Thoracic aorta (tissue), 2 donors: ENCODE measurements at regions not wholly inside any gene's neighbourhood (a gene's known extent, or its start where the extent isn't known, plus 50 kb on each side); places are given as distances from the start of the nearest gene placed in this dataset.
"Not testable (repeated sequence)": the region's sequence is repeated elsewhere in the genome, so short reads cannot be mapped to it uniquely, and the experiment has no call there.

Source experiments
- ATAC-seq: fragments of 150-250 bp; one replicate; pipeline ENCODE4 v1.8.0; 2017; ENCODE audit warnings: low read depth; ENCODE audit not compliant: insufficient number of reproducible peaks, low FRiP score
- DNase-seq: peaks from one replicate; pipeline ENCODE4 v3.0.0-alpha.2; 2020; ENCODE audit warnings: low spot score
- H3K27ac ChIP-seq, 2 donors: fragments of 200-600 bp; sonication (generic); 1 replicate in 1 of 2; 2 replicates in 1 of 2; pipeline ENCODE4 v1.5.1; 2016; ENCODE audit warnings: mild to moderate bottlenecking in 2 of 2, moderate library complexity in 2 of 2
- H3K27me3 ChIP-seq: fragments of 200-600 bp; sonication (generic); replicated peaks from 2 replicates; pipeline ENCODE4 v1.6.0; 2016; ENCODE audit warnings: mild to moderate bottlenecking; ENCODE audit not compliant: insufficient read depth
- H3K36me3 ChIP-seq: fragments of 200-600 bp; sonication (generic); one replicate; pipeline ENCODE4 v1.5.1; 2016
- H3K4me1 ChIP-seq, 2 donors: fragments of 200-600 bp; sonication (generic); 1 replicate in 1 of 2; 2 replicates in 1 of 2; pipeline versions ENCODE4 v1.5.1 to v1.6.0; 2016; ENCODE audit warnings: low read depth in 2 of 2, mild to moderate bottlenecking in 1 of 2; ENCODE audit not compliant: control insufficient read depth in 1 of 2
- H3K4me3 ChIP-seq: fragments of 200-600 bp; sonication (generic); 2 replicates; pipeline ENCODE4 v1.5.1; 2016; ENCODE audit warnings: mild to moderate bottlenecking
- H3K9me3 ChIP-seq: fragments of 200-600 bp; sonication (generic); 2 replicates; pipeline ENCODE4 v1.5.1; 2016
- CTCF ChIP-seq: fragments of 200-600 bp; sonication (generic); IDR thresholded peaks from one replicate; pipeline ENCODE4 v1.5.1; 2019; ENCODE audit warnings: antibody characterized with exemption

GRCh38 chr2:82013641-82014040 lies 1709.1 kb upstream of the LRRTM1 start:
- H3K27ac ChIP-seq: no peak overlapping the region

GRCh38 chr2:82007071-82007664 lies 1702.6 kb upstream of the LRRTM1 start:
- H3K4me1 ChIP-seq: no peaks in the 10 kb centered on the region
- H3K36me3 ChIP-seq: no peaks in the 10 kb centered on the region
- H3K9me3 ChIP-seq: no peaks in the 10 kb centered on the region
- DNase-seq (no peak), ATAC-seq (no peak)
- no peak overlapping the region for H3K4me3 ChIP-seq
- no peaks in the 10 kb centered on the region for H3K27me3 ChIP-seq
- H3K27ac ChIP-seq: no peak overlapping the region
- no peak for TF ChIP-seq CTCF

More at GRCh38 chr2:82013641-82014040, 1709.1 kb upstream of the LRRTM1 start:
- ATAC-seq: no peak
- H3K4me3 ChIP-seq: no peak overlapping the region
- H3K27me3 ChIP-seq: no peaks in the 10 kb centered on the region
- no peaks in the 10 kb centered on the region for H3K36me3 ChIP-seq
- DNase-seq: no peak
- no peaks in the 10 kb centered on the region for H3K4me1 ChIP-seq
- no peak for TF ChIP-seq CTCF
- no peaks in the 10 kb centered on the region for H3K9me3 ChIP-seq

- not testable (repeated sequence) for H3K4me1 ChIP-seq, H3K27me3 ChIP-seq, H3K27ac ChIP-seq, H3K36me3 ChIP-seq, ATAC-seq, H3K4me3 ChIP-seq, H3K9me3 ChIP-seq, DNase-seq
Measured at GRCh38 chr2:82005889-82006288, 1701.3 kb upstream of the LRRTM1 start.

- H3K4me3 ChIP-seq: no peak overlapping the region
- no peaks in the 10 kb centered on the region for H3K9me3 ChIP-seq
- no peaks in the 10 kb centered on the region for H3K4me1 ChIP-seq
- ATAC-seq: no peak
- DNase-seq: no peak
- no peaks in the 10 kb centered on the region for H3K27me3 ChIP-seq
- no peak overlapping the region for H3K27ac ChIP-seq
- no peaks in the 10 kb centered on the region for H3K36me3 ChIP-seq
- no peak for TF ChIP-seq CTCF
Measured at GRCh38 chr2:82001614-82002013, 1697.1 kb upstream of the LRRTM1 start.

- no peak overlapping the region for H3K4me3 ChIP-seq
- TF ChIP-seq CTCF: no peak
- H3K4me1 ChIP-seq: no peaks in the 10 kb centered on the region
- no peaks in the 10 kb centered on the region for H3K27me3 ChIP-seq
- ATAC-seq (no peak), DNase-seq (no peak)
- H3K27ac ChIP-seq: no peak overlapping the region
- H3K36me3 ChIP-seq: no peaks in the 10 kb centered on the region
- H3K9me3 ChIP-seq: no peaks in the 10 kb centered on the region
Measured at GRCh38 chr2:82000606-82001005, 1696.1 kb upstream of the LRRTM1 start.

- no peak overlapping the region for H3K27ac ChIP-seq
- no peaks in the 10 kb centered on the region for H3K4me1 ChIP-seq
- no peak for TF ChIP-seq CTCF
- no peaks in the 10 kb centered on the region for H3K27me3 ChIP-seq
- ATAC-seq: no peak
- no peaks in the 10 kb centered on the region for H3K36me3 ChIP-seq
- no peaks in the 10 kb centered on the region for H3K9me3 ChIP-seq
- no peak overlapping the region for H3K4me3 ChIP-seq
- no peak for DNase-seq
Measured at GRCh38 chr2:81996332-81996731, 1691.8 kb upstream of the LRRTM1 start.
